ENCODE measurements at regions not wholly inside any gene's neighbourhood (a gene's known extent, or its start where the extent isn't known, plus 50 kb on each side); places are given as distances from the start of the nearest gene placed in this dataset.
A peak's percentile ranks its signal among the peaks of the same experiment; 100 is the strongest.

DNA sequence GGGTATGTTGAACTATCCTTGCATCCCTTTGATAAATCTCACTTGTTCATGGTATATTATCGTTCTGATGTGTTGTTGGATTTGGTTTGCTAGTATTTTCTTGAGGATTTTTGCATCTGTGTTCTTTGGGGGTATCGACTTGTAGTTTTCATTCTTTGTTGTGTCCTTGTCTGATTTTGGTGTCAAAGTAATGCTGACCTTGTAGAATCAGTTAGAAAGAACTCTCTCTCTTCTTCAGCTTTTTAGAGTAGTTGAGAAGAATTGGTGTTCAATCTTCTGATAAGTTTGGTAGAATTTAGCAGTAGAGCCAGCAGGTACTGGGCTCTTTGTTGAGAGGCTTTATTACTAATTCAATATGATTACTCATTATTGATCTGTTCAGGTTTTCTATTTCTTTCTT lies 707.2 kb upstream of the LRFN5 start:
- TF ChIP-seq ZFX (IDR thresholded peaks at IDR 0.05; ENCODE audit: borderline replicate concordance): no peak
- TF ChIP-seq, protein P1, sequence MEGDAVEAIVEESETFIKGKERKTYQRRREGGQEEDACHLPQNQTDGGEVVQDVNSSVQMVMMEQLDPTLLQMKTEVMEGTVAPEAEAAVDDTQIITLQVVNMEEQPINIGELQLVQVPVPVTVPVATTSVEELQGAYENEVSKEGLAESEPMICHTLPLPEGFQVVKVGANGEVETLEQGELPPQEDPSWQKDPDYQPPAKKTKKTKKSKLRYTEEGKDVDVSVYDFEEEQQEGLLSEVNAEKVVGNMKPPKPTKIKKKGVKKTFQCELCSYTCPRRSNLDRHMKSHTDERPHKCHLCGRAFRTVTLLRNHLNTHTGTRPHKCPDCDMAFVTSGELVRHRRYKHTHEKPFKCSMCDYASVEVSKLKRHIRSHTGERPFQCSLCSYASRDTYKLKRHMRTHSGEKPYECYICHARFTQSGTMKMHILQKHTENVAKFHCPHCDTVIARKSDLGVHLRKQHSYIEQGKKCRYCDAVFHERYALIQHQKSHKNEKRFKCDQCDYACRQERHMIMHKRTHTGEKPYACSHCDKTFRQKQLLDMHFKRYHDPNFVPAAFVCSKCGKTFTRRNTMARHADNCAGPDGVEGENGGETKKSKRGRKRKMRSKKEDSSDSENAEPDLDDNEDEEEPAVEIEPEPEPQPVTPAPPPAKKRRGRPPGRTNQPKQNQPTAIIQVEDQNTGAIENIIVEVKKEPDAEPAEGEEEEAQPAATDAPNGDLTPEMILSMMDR (IDR thresholded peaks at IDR 0.05): no peak
- no peak overlapping the region for H3K27ac ChIP-seq

DNA sequence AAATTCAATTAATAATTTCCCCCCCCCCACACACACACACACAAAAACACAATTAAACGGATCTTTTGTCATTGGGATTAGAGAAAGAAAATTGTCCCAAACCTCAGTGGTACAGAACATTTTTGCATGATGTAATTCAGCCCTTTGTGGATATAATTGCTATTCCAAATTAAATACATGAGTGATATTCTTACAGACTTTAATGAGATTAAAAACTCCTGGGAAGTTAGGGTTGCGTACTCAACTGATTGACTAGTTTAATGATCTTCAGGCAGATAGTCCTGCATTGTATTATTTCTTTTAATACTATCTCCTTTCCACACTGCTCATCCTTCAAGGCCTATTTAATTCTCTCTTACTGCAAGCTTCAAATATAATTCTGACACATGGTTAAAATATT lies 711.8 kb upstream of the LRFN5 start:
- H3K27ac ChIP-seq: no peak overlapping the region
- TF ChIP-seq ZFX (IDR thresholded peaks at IDR 0.05; ENCODE audit: borderline replicate concordance): no peak
- TF ChIP-seq, protein P1 (IDR thresholded peaks at IDR 0.05): no peak

DNA sequence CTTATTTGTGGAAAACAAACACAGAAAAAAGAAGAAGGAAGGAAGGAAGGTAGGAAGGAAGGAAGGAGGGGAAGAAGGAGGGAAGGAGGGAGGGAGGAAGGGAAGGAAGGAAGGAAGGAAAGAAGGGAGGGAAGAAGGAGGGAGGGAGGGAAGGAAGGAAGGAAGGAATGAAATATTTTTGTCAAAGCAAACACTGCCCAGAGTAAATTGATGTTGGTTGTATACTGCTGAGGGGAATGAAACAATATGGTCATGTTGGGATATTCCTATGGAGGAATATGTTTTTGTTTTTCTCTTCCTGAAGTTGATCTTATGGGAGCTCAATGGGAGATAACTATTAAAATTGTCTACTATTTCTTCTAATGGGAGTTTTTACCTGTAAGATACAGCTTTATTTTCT lies 717.5 kb upstream of the LRFN5 start:
- TF ChIP-seq ZFX (IDR thresholded peaks at IDR 0.05; ENCODE audit: borderline replicate concordance): no peak
- TF ChIP-seq, protein P1 (IDR thresholded peaks at IDR 0.05): no peak

DNA sequence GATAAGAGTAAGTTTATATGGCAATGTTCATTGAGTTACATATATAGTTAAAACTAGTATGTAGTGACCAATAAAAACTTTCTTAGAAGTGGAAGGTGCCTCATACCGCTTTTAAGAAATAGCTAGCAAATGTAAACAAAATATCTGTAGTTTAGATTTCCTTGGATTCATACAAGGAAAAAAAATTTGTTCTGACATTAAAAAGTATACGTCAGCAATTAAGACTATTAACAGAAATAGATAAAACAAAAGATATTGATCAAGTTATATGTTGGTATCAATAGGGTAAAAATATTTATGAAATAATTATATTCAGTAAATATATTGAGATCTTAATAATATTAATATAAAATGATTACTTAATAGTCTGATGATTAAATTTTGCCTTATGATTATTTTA lies 718.8 kb upstream of the LRFN5 start:
- TF ChIP-seq ZFX (IDR thresholded peaks at IDR 0.05; ENCODE audit: borderline replicate concordance): no peak
- TF ChIP-seq, protein P1 (IDR thresholded peaks at IDR 0.05): no peak
- H3K27ac ChIP-seq: no peak overlapping the region

More for the DNA sequence above, 717.5 kb upstream of the LRFN5 start:
- no peak overlapping the region for H3K27ac ChIP-seq

DNA sequence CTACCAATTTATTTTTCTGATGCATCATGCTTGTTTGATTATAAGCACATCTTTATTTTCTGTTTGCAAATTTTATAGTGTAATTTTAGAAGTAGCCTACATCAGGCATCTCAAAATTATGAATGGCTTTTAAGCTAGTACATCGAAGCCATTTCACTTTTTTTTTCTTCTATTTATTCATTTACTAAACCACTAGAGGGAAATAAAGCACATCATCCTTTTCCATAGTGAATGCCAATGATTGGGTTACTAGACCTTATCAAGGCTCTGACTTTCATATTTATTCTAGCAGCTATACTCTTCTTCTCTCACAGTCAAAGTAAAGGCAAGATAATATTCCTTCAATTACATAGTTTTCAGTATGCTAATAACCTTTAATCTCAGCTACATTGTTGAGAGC lies 736.4 kb upstream of the LRFN5 start:
- H3K27ac ChIP-seq: no peak overlapping the region
- TF ChIP-seq, protein P1 (IDR thresholded peaks at IDR 0.05): peak; percentile 33
- no peak for TF ChIP-seq ZFX (IDR thresholded peaks at IDR 0.05; ENCODE audit: borderline replicate concordance)

DNA sequence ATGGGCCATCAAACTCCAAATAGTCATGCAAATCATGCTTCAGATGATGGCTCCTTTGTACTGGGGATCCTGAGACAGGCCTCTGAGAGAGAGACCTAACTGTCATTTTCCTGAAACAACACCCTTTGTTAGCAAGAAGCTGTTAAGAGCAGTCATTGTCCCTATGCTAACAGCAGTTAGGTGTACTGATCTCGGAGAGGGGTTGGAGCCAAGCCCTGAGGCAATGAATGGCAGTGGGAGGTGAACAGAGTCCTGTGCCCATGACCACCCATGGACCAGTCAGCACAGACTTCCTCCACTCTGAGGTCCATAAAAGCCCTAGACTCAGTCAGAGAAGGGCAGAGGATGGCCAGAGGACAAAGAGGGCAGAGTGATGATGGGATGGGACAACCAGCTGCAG lies 747.6 kb upstream of the LRFN5 start:
- TF ChIP-seq, protein P1 (IDR thresholded peaks at IDR 0.05): no peak
- TF ChIP-seq ZFX (IDR thresholded peaks at IDR 0.05; ENCODE audit: borderline replicate concordance): no peak
- no peak overlapping the region for H3K27ac ChIP-seq

DNA sequence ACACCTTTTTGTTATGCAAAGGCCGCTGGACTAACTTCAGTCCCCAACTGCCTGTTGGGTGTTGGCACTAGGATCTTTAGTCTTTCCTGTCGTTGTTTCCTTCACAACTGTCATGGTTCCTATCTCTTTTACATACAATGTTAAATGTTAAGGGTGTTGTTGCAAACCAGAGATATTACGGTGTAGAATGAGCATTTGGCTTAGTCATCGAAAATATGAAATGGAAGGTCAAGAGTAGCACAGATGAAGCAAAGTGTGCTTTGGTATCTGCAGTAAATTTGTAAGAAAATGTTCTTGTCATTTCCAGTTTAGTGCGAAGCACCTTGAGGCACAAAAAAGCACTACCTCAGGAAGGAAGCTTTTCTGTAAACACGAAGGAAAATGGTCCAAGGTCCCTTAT lies 751.3 kb upstream of the LRFN5 start:
- TF ChIP-seq, protein P1 (IDR thresholded peaks at IDR 0.05): no peak
- no peak for TF ChIP-seq ZFX (IDR thresholded peaks at IDR 0.05; ENCODE audit: borderline replicate concordance)

More for the DNA sequence above, 751.3 kb upstream of the LRFN5 start:
- no peak overlapping the region for H3K27ac ChIP-seq

All from 22Rv1 (cell line).